ENCODE measurements at regions not wholly inside any gene's neighbourhood (a gene's known extent, or its start where the extent isn't known, plus 50 kb on each side); places are given as distances from the start of the nearest gene placed in this dataset.

DNA sequence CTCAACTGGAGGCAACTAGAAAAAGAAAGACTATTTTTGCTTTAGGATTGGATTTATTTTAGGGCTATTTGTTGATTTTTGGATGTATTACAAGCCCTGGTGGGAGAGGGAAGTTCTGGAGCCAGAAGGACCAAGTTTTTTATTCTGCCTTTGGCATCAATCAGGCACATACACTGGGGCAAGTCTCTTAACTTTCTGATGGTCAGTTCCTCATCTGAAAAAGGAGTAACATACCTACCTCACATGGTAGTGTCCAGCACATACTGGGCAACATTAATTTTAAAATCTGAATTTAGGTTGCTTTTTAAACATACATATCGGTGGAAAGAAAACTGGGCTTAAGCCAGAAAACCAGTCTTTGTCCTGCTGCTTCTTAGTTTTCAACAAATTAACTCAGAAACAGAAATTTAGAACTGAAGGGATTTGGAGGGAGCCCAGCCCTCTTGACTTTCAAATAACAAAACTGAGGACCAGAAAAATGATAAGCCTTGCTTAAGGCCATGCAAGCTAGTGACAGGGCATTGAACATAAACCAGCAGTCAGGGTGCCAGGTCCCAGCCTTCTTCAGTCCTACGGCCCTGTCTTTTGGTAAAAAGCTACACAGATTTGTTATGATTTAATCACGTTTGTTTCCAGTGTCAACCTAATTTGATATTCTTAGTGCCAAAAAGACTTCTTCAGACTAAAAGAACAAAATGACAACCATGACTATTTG, 90.2 kb upstream of the SLC38A2 start:
- no peak overlapping the region for H3K4me3 ChIP-seq (ENCODE audit: low read length)
- ChIA-PET CTCF (no interaction called here), POLR2A (ENCODE audit: unreplicated experiment) (interaction anchor here (0.6 kb wide), 1 partner anchor 11 kb away, joined by 3 read pairs; no protein-coding TSS in a partner anchor)
- no peaks in the 10 kb centered on the region for H3F3A ChIP-seq (ENCODE audit: low read length, unreplicated experiment)
- no peak overlapping the region for H2AFZ ChIP-seq (ENCODE audit: low read length)
- intact Hi-C loops (cut with micrococcal nuclease), result no loop called here
- no peak overlapping the region for H3K9ac ChIP-seq (ENCODE audit: low read length)
- TF ChIP-seq, protein P1, sequence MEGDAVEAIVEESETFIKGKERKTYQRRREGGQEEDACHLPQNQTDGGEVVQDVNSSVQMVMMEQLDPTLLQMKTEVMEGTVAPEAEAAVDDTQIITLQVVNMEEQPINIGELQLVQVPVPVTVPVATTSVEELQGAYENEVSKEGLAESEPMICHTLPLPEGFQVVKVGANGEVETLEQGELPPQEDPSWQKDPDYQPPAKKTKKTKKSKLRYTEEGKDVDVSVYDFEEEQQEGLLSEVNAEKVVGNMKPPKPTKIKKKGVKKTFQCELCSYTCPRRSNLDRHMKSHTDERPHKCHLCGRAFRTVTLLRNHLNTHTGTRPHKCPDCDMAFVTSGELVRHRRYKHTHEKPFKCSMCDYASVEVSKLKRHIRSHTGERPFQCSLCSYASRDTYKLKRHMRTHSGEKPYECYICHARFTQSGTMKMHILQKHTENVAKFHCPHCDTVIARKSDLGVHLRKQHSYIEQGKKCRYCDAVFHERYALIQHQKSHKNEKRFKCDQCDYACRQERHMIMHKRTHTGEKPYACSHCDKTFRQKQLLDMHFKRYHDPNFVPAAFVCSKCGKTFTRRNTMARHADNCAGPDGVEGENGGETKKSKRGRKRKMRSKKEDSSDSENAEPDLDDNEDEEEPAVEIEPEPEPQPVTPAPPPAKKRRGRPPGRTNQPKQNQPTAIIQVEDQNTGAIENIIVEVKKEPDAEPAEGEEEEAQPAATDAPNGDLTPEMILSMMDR (conservative IDR thresholded peaks at IDR 0.05; ENCODE audit: low read depth, low read length), result no peak
- no peak for TF ChIP-seq EZH2phosphoT487 (IDR thresholded peaks at IDR 0.05; ENCODE audit: borderline replicate concordance, low read length)
- TF ChIP-seq EZH2 (IDR thresholded peaks at IDR 0.05; ENCODE audit: low read length, unreplicated experiment), result no peak
- DNase-seq (no peak), ATAC-seq (no peak)
- no peaks in the 10 kb centered on the region for H4K20me1 ChIP-seq (ENCODE audit: low read length)
- no peaks in the 10 kb centered on the region for H3K79me2 ChIP-seq (ENCODE audit: low read length)
- BruUV-seq (replicated peaks), result no TSS peak
- 0 out of 2 replicates have a peak, but pooled peaks cover 5% of the 10 kb centered on the region for H3K9me3 ChIP-seq (ENCODE audit: low read length)
- no peaks in the 10 kb centered on the region for H3K27me3 ChIP-seq (ENCODE audit: low read length)
- no peak overlapping the region for H3K4me2 ChIP-seq (ENCODE audit: low read length)
- H3K9me2 ChIP-seq (replicated peaks; ENCODE audit: low read length), result no peaks in the 10 kb centered on the region
- 0 out of 2 replicates have a peak, but pooled peaks cover 5% of the 10 kb centered on the region for H3K4me1 ChIP-seq (ENCODE audit: insufficient read depth, low read length)
- no peak overlapping the region for H3K27ac ChIP-seq (ENCODE audit: low read length)
- 0 out of 2 replicates have a peak, but pooled peaks cover 2% of the 10 kb centered on the region for H3K36me3 ChIP-seq (ENCODE audit: low read depth, low read length)

DNA sequence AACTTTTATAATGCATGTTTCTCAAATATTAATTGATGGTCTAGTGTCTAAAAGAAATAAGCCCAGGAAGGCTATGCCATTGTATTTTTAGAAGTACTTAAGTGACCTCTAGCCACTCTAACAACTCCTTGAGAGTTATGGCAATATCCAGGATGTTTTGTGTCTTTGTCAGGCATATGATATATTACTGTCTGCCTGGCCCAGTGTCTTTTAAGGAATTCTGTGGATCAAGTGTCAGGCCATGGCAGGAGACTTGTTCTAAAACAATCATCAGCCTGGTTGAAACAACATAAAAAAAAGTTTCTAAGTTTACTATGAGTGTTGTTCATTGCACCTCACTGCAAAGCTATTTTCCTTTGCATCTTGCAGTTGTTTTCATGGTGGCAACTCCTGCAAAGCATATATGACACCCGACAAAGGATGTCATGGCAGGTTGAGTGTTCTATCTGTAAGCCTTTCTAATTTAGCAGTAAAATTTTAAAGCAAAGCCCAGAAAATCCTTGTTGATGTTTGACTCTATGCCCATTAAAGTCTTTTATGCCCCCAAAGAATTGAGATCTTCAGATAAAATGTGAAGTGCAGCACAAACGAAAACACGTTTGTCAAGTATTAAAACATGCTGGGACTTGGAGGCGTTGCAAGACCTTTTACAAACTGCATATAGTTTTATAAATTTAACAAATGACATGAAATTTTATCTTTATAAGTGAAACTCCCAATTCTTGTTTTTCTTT, 89.5 kb upstream of the SLC38A2 start:
- Histone ChIP-seq H4K20me1 (ENCODE audit: low read length) (no peaks in the 10 kb centered on the region), H3K27ac (ENCODE audit: low read length) (no peak overlapping the region), H3F3A (ENCODE audit: low read length, unreplicated experiment) (no peaks in the 10 kb centered on the region), H3K79me2 (ENCODE audit: low read length) (no peaks in the 10 kb centered on the region), H3K4me1 (ENCODE audit: insufficient read depth, low read length) (peaks cover 3% of the 10 kb centered on the region), H3K9ac (ENCODE audit: low read length) (no peak overlapping the region), H3K27me3 (ENCODE audit: low read length) (no peaks in the 10 kb centered on the region), H3K36me3 (ENCODE audit: low read depth, low read length) (0 out of 2 replicates have a peak, but pooled peaks cover 2% of the 10 kb centered on the region), H3K9me2 (replicated peaks; ENCODE audit: low read length) (no peaks in the 10 kb centered on the region), H3K9me3 (ENCODE audit: low read length) (0 out of 2 replicates have a peak, but pooled peaks cover 5% of the 10 kb centered on the region), H3K4me3 (ENCODE audit: low read length) (no peak overlapping the region), H3K4me2 (ENCODE audit: low read length) (no peak overlapping the region), H2AFZ (ENCODE audit: low read length) (no peak overlapping the region)
- CTCF ChIA-PET, result no interaction called here
- DNase-seq (no peak), ATAC-seq (no peak)
- POLR2A ChIA-PET (ENCODE audit: unreplicated experiment), result no interaction called here
- intact Hi-C loops (cut with micrococcal nuclease), result no loop called here
- TF ChIP-seq, protein P1 (conservative IDR thresholded peaks at IDR 0.05; ENCODE audit: low read depth, low read length), result no peak
- TF ChIP-seq EZH2 (IDR thresholded peaks at IDR 0.05; ENCODE audit: low read length, unreplicated experiment), result no peak
- no peak for TF ChIP-seq EZH2phosphoT487 (IDR thresholded peaks at IDR 0.05; ENCODE audit: borderline replicate concordance, low read length)
- no TSS peak for BruUV-seq (replicated peaks)

All from PC-3 (cell line).